SK-MEL-5 (cell line): ENCODE measurements at regions not wholly inside any gene's neighbourhood (a gene's known extent, or its start where the extent isn't known, plus 50 kb on each side); places are given as distances from the start of the nearest gene placed in this dataset.
"Not testable (repeated sequence)": the region's sequence is repeated elsewhere in the genome, so short reads cannot be mapped to it uniquely, and the experiment has no call there.

Source experiments
- DNase-seq: peaks from one replicate; pipeline ENCODE4 v3.0.0-alpha.2; 2016; ENCODE audit warnings: low read depth, low spot score
- in situ Hi-C: cut with HindIII; loops from 2 replicates; pipeline ENCODE4 v1.10.0; 2016; ENCODE audit warnings: low sequenced_read_pairs, high pct_unique_total_duplicates, low pct_unique_long_range_greater_than_20kb

DNA sequence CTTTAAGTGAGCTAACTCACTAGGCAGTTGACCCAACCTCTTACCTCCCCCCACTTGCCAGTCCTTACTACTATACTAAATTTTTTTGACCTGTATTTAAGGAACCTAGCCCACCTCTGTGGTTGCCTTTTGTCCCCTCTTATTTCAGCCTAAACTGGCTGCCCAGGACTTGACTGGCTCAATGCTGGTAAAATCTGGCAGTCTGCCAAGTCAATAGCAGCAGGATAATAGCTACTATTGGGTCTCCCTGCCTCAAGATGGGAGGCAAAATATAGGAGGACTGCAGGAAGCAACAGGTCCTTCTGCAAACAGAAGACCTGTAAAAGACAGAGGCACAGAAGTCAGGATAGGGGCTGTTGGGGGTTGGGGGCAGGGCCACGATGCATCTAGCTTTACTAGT lies 144.2 kb upstream of the POGK start:
- in situ Hi-C loops: no loop called here
- no peak for DNase-seq

DNA sequence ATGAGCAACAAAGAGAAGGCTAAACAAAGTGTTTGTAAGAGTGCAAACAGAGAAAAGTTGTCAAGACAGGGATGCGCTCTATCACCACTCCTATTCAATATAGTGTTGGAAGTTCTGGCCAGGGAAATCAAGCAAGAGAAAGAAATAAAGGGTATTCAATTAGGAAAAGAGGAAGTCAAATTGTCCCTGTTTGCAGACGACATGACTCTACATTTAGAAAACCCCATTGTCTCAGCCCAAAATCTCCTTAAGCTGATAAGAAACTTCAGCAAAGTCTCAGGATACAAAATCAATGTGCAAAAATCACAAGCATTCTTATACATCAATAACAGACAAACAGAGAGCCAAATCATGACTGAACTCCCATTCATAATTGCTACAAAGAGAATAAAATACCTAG lies 143.4 kb upstream of the POGK start:
- in situ Hi-C loops, DNase-seq: not testable (repeated sequence)

DNA sequence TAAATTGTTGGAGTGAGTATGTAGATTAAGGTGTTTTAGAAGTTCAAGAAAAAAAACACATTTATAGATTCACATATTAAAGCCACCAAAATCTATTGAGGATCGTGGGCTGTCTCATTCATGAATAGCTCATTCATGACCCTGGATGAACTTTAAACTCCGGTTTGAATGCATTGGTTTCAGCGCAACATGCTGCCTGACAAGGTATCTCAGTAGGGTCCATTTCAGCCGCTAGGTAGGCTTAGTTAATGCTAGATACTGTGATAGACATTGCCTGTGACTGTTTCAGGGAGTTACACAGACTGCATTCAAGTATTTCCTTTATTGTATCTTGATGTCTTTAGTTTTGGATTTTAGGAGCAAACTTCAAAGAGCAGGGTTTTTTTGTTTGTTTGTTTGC lies 140.5 kb upstream of the POGK start:
- in situ Hi-C loops: no loop called here
- no peak for DNase-seq

DNA sequence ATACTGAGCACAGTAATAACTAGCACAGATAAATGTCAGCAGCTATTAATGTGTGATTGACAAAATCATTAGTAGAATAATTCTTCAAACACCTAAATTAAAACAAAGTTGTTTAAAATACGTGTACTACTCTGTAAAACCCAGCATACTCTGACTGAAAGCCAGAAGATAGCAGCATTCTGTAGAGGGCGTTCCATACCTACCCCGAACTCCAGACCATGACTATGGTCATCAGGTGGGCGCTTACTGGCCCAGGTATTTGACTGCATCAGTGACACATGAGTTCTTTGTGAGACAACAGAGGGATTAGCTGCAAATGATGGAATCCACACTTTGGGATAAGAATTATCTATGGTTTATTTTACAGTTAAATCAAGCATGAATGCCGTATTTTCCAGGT lies 139.7 kb upstream of the POGK start:
- in situ Hi-C loops: no loop called here
- no peak for DNase-seq

DNA sequence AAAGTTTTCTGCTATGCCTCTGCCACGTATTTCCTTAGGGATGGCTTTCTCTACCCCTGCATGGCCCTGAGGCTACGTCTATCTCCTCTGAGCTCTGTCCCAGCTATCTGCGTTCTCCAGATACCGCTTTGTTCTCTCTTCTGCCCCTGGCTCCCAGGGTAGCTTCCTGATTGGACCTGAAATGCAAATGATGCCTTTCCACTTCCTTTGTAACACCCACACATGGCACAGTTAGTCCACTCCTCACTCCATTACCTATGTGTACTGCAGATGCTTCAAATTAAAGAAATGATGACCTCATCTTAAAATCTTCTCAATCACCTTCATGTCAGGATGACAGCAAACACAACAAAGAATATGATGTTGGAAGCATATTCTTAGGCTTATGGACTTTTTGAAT lies 138.6 kb upstream of the POGK start:
- no peak for DNase-seq
- in situ Hi-C loops: no loop called here

DNA sequence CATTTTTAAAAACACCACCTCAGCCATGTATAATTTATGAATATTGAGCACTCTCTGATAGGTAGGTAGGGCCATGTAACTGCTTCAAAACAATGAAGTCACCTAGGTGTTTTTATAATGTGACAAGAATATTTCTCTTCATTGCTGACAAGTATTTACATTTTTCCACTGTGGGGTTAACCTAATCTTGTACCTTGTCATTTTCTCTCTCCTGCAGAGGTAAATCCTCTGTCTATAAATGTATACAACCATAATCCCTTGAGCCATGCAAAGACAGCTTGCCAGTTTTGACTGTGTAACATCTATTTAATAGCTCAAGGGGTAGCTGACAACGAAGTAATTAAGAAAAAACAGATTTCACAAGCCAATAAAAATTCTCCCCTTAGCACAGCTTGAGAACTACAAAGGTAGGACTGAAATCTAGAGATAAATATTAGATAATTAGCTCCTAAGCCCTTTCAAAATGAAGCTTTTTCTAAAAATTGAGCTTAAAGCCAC lies 137.6 kb upstream of the POGK start:
- in situ Hi-C loops: no loop called here
- DNase-seq: no peak

DNA sequence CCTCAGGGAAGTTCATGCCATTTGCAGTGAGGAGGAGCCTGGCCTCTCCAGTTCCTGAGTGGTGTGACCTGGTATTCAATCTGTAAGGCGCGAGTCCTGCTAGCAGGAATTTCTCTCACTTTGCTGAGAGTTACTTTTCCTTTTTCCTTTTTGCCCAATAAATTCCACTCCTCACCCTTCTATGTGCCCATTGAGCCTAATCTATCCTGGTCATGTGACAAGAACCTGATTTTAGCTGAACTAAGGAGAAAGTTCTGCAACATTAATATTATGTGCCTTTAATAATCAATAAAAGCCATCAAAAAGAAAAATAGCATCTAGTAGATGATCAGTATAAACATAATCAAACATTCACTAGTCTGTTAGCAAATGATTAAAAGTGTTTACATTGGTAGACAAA lies 136.1 kb upstream of the POGK start:
- no peak for DNase-seq
- in situ Hi-C loops: no loop called here

DNA sequence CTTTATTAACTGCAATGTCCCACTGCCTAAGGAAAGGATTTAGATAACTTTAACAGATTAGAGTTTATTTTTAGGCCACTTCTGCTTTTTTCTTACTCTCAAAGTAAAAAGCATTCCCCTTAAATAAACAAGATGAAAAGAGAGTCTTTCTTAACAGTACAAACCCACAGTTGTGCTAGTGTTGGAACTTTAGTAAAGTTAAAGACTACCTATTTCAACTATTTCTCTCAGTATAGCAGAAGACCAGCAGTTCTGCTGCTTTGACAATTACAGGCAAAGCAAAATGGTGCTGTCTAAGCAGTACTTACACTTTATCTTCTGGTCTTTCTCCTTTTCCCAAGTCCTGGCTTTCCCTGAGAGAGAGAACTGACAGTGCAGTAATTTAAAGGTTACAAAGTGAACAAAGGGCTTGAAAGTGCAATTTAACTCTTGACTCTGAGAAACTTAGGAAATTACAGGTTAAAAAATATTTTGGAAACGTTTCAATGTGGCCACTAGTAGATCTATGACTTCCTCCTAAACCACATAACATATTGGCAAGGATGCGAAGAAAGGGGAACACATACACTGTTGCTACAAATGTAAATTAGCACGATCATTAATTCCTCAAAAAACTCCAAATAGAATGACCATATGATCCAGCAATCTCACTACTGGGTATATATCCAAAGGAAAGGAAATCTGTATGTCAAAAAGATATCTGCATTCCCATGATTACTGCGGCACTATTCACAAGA lies 135.4 kb upstream of the POGK start:
- in situ Hi-C loops: no loop called here

DNA sequence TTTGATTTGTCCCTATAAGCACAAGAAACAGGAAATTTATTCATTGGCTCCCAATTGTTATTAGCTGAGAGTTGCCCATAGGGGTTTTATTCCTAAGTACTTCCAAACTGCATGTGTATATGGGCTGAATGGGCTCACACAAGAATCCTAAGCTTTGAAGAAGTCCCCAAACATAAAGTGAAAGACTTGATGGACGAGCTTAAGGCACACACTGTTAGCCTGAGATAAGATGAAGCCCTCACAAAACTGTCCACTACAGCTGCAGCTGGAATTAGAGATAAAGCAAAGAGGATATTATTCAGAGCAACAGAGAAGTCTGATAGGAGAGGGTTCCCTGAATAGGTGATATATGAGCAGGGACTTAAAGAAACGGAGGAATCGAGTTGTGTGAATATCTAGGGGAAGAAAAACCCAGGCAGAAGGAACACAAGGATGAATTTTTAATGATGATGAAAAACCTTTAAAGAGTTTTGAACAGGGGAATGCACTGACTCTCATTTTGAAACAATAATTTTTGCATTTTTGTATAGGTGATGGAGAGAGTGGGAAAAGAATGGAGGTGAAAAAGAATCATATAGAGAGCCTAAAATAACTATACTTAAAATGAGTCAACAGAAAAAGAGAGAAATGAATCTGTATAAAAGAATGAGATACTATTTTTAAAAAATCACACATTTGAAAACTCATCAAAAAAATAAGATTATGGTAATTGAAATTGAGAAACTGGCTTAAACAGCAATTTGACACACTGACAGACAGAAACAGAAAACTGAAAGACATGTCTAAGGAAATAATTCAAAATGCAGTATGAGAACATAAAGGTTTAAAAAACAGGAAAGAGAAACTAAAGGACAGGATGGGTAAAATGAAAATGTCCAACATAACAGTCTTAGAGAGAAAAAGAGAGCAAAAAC lies 133.6 kb upstream of the POGK start:
- no peak for DNase-seq
- in situ Hi-C loops: no loop called here

More for the DNA sequence above, 135.4 kb upstream of the POGK start:
- DNase-seq: no peak

DNA sequence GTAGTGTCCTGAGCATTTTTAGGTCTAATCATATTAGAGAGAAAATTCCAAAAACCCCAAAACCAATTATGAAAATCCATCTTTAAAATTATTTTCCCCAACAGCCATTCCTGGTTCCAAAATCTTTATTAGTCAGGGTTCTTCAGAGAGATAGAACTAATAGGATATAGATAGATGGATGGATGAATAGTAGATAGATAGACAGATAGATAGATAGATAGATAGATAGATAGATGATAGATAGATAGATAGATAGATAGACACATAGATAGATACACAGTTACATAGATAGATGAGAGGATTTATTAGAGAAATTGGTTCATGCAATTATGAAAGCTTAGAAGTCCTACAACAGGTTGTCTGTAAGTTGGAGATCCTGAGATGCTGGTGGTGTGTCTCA lies 122.7 kb upstream of the POGK start:
- no peak for DNase-seq
- in situ Hi-C loops: no loop called here

DNA sequence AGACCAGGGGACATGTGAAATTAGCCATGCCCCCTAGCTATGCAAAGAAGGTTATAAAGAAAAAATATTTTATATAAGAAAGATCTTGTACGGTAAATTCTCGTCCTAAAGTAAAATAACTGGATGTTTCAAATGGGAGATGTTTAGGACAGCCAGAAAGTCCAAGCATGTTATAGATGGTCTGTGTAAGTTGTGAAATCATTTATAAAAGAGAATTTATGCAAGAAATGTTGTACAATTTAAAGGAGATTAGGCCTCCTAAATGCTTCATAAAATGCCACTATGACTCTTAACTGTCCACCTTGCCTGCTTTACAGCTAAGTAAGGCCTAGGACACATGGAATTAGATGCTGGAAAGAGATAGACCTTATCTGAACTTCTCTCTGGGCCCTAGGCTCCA lies 118.1 kb upstream of the POGK start:
- no peak for DNase-seq
- in situ Hi-C loops: no loop called here

DNA sequence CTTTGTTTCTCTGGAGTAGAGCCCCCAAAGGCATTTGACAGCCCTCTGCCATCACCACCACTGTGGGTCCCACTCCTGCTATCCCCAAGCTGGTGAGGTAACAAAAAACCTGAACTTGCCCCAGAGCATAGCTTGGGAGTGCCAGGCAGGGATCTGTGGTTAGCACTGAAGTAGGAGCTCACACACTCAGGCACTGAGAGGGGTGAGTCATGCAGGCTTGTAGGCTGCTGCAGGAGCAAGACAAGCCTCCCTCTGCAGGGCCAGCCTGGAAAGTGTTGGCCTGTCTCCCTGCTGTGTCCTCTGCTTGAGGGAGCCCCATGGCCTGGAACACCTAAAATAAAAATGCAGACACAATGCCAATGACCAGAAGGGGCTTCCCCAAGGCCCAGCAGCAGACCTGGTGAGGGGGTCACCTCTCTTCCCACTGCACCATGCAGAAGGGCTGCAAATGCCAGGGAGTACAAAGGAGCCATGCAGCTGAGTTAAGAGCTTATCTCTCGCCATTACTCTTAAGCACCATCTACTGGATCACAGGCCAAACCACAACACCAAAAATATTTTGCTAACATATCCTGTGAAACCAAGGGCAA lies 108.9 kb upstream of the POGK start:
- in situ Hi-C loops: no loop called here
- DNase-seq: peak; percentile 14

DNA sequence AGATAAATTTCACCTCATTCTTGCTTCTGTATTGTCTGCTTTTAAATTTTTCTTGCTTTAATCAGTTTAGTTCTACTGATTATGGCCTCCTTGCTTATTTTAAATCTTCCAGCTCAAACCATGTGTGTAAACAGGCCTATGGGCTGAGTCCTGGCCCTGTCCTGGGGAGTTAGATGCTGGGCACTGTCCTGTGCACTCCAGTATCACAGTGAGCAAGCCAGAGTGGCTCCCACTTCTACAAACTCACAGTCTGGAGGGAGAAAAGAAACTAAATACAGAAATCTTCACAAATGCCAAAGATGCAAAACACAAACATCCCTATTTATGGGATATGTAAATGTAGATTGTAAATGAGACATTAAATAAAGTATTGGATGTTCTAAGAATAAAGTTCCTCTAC lies 101.1 kb upstream of the POGK start:
- in situ Hi-C loops: no loop called here
- DNase-seq: no peak

DNA sequence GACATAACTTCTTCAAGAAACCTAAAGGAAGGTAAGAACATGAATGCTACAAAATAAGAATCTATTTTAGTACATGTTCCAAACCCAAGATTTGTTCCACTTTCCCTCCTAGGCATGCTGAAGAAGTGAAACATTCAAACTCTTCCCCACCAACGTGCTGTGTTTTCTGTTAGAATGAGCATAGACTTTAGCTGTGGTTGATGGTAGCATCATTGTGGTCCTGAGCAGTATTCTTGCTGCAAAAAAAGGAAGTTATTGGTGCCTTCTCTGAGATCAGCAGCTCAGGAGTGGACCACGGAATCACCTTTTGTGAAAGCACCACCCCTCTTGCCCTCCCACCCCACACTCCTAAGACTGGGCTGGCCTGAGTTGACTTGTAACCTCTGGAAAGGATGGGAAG lies 100.4 kb upstream of the POGK start:
- DNase-seq: no peak
- in situ Hi-C loops: no loop called here

DNA sequence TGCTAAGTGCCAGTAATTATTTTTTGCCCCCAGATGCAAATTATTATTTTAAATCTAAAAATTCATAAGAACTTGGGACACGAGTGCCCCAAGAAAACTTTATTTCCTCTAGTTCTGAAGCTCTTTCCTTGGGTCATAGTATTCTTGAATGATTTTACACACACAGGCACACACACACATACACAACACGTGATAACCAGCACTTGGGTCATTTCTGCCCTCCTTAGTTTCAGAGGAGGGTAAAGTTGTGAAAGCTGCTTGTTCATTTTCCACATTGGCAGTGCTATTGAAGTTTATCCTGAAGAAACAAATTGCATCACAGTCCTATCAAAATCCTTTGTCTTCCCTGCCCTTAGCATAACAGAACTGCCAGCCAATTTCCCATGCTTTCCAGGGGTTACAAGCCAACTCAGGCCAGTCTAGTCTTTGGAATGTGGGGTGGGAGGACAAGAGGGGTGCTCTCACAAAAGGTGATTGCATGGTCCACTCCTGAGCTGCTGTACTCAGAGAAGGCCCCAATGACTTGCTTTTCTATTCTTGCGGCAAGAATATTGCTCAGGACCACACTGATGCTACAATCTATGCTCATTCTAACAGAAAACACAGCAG lies 98.5 kb upstream of the POGK start:
- DNase-seq: no peak
- in situ Hi-C loops: no loop called here

DNA sequence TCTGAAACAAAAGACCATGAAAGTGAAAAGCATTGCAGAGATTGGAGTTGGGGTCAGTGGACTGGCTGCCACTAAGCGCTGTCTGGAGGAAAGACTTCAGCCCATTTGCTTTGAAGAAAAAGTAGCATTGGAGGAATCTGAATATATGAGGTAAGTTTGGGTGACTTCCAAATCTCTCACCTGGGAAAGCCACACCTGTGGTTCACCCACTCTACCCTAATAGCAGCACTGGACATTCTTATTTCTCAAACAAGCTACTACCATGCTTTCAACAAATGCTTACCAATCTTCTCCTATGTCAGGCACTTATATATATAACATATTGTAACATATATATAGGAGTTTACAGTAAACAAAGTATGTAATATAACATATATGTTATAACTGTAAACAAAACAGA lies 76.0 kb upstream of the POGK start:
- no peak for DNase-seq
- in situ Hi-C loops: no loop called here

DNA sequence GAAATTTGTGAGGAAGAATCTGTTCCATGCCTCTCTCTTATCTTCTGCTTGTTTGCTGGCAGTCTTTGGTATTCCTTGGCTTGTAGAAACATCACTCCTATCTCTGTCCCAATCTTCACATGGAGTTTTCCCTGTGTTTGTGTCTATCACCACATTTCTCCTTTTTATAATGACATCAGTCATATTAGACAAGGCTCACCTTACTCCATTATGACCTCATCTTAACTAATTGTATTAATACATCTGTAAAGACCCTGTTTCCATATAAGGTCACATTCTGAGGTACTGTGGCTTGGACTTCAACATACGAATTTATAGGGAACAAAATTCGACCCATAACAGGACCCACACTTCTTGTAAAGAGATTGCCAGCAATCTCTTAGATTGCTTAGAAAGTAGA lies 72.3 kb upstream of the POGK start:
- no peak for DNase-seq
- in situ Hi-C loops: no loop called here

DNA sequence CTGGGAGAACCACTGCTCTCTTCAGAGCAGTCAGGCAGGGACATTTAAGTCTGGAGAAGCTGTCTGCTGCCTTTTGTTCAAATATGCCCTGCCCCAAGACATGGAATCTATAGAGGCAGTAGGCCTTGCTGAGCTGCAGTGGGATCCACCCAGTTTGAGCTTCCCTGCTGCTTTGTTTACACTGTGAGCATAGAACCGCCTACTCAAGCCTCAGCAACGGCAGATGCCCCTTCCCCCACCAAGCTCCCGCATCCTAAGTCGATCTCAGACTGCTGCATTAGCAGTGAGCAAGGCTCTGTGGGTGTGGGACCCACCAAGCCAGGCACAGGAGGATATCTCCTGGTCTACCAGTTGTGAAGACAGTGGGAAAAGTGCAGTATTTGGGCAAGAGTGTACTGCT lies 54.6 kb upstream of the POGK start:
- in situ Hi-C loops: not testable (repeated sequence)

More for the DNA sequence above, 54.6 kb upstream of the POGK start:
- DNase-seq: not testable (repeated sequence)
